Adipocyte (in vitro differentiated cells): ENCODE measurements at regions not wholly inside any gene's neighbourhood (a gene's known extent, or its start where the extent isn't known, plus 50 kb on each side); places are given as distances from the start of the nearest gene placed in this dataset.
A peak's percentile ranks its signal among the peaks of the same experiment; 100 is the strongest.
"Not testable (repeated sequence)": the region's sequence is repeated elsewhere in the genome, so short reads cannot be mapped to it uniquely, and the experiment has no call there.

Experiments used
- DNase-seq: peaks from one replicate; pipeline ENCODE4 v3.0.0-alpha.2; 2015; ENCODE audit warnings: low read depth
- H3K27me3 ChIP-seq: replicated peaks from 2 replicates; pipeline ENCODE4 v1.7.0; 2013; ENCODE audit warnings: mild to moderate bottlenecking, low read length, moderate library complexity; ENCODE audit not compliant: control insufficient read depth, insufficient read depth
- H3K36me3 ChIP-seq: 2 replicates; pipeline ENCODE4 v1.7.0; 2013; ENCODE audit warnings: low read length, mild to moderate bottlenecking, moderate library complexity; ENCODE audit not compliant: control insufficient read depth, insufficient read depth, severe bottlenecking
- H3K4me1 ChIP-seq: 2 replicates; pipeline ENCODE4 v1.7.0; 2013; ENCODE audit warnings: mild to moderate bottlenecking, low read length, moderate library complexity; ENCODE audit not compliant: control insufficient read depth, insufficient read depth
- H3K4me3 ChIP-seq: 2 replicates; pipeline ENCODE4 v1.7.0; 2013; ENCODE audit warnings: mild to moderate bottlenecking, low read length, moderate library complexity
- H3K9ac ChIP-seq: 2 replicates; pipeline ENCODE4 v1.7.0; 2013; ENCODE audit warnings: mild to moderate bottlenecking, low read length, moderate library complexity
- H3K9me3 ChIP-seq: 2 replicates; pipeline ENCODE4 v1.7.0; 2013; ENCODE audit warnings: mild to moderate bottlenecking, low read length, moderate library complexity; ENCODE audit not compliant: control insufficient read depth

DNA sequence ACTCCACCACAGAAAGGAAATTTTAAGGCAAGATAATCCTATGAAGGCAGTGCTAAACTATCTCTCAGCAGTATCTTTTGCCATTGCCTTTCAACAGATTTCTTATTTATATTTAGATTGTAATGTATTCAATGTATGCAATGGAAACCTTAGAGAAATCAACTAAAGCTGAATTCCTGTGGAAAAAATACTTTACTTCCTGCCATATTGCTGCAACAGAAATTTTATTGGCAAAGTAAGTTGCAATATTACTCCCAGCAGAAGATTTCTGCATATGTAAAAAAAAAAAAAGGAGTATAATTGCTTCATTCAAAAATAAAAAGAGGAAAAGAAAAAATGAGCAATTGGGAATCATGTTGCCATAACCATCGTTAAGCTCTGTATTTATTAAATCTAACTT, 454.6 kb upstream of the CD180 start:
- Histone ChIP-seq H3K27me3 (no peaks in the 10 kb centered on the region), H3K4me3 (no peak overlapping the region), H3K36me3 (no peaks in the 10 kb centered on the region), H3K4me1 (peaks cover 30% of the 10 kb centered on the region), H3K9ac (no peak overlapping the region), H3K9me3 (no peaks in the 10 kb centered on the region)
- DNase-seq, result no peak

DNA sequence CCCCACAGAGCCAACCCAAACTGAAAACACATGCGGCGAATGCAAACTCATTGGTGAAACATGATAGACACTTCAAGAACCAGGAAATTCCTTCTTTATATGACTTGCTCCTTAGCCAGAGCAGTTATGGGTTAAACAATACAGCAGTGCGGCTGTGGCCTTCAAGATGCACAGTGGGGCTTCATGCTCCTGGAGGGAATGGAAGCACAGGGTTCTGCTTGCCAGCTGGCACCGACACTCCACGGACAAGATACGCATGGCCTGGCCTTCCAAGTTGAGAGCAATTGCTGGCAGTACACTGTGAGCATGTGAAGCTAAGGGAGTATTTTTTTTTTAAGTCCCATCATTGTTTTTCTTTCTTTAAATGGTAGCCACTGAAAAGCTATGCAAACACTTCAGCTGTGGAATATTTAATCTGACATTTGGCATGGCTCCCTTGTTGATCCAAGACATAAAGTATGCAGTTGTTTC, 451.6 kb upstream of the CD180 start:
- Histone ChIP-seq H3K9me3 (peaks cover 7% of the 10 kb centered on the region), H3K4me3 (peak overlapping the region; percentile 26), H3K27me3 (no peaks in the 10 kb centered on the region), H3K9ac (peak overlapping the region; percentile 3), H3K4me1 (peaks cover 33% of the 10 kb centered on the region), H3K36me3 (no peaks in the 10 kb centered on the region)
- peak; percentile 92 for DNase-seq

DNA sequence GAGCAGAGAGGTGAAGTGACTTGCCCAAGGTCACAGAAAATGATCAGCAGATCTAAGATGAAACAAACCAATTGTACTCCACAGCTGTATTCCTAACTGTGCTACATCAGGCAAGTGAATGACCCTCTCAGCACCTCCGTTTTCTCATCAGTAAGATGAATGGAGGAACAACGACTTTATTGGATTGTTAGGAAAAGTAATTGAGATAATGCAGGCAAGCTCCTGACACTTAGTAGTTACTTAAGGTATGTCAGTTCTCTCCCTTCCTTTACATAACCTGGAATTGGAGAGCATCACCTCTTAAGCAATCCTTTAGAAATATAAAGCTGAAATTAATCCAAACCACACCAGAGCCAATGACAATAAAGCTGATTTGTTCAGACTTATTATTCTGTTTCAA, 451.2 kb upstream of the CD180 start:
- DNase-seq, result no peak
- peaks cover 7% of the 10 kb centered on the region for H3K9me3 ChIP-seq
- H3K36me3 ChIP-seq, result no peaks in the 10 kb centered on the region
- H3K9ac ChIP-seq, result no peak overlapping the region
- no peaks in the 10 kb centered on the region for H3K27me3 ChIP-seq
- H3K4me3 ChIP-seq, result peak overlapping the region; percentile 26
- H3K4me1 ChIP-seq, result peaks cover 37% of the 10 kb centered on the region

DNA sequence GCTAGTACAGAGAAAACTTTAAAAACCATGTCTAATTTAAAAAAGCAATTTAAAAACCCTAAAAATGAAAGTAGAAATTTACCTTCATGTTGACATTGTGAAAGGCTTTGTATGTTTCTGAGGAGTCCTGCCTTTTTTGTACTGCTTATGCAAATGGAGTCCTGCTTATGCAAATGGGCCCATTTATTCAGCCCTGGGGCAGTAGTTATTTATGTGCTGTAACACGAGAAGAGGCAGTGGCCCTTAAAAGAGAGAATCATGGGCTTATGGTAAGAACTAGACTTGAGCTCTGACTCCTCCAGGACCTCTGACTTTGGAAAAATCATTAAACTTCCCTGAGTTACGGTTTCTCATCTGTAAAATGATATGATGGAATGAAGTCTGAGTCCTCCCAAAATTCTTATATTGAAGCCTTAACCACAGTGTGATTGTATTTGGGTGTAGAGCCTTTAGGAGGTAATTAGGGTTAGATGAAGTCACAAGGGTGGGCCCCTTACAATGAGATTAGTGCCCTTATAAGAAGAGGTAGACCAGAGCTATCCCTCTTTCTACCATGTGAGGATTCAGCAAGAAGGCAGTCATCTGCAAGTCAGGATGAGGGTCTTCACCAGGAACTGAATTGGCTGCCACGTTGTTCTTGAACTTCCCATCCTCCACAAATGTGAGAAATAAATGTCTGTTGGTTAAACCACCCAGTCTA, 447.8 kb upstream of the CD180 start:
- H3K4me1 ChIP-seq, result peaks cover 45% of the 10 kb centered on the region

DNA sequence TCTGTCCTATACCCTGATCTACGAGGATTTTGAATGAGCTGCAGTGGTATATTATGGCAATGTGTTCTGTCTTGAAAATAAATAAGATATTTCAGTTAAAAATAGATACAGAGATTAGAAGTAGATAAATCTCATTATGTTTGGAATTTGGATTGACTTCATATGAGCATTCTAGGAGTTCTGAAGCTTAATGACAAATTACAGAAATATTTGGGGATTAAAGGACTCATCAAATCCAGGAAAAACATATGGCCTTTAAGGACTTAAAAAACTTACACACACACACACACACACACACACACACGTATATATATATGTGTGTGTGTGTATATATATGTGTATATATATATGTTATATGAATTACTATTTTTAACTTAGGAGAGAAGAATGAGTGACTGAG, 446.9 kb upstream of the CD180 start:
- no peak overlapping the region for H3K4me3 ChIP-seq
- no peaks in the 10 kb centered on the region for H3K27me3 ChIP-seq
- DNase-seq, result peak; percentile 42
- no peaks in the 10 kb centered on the region for H3K36me3 ChIP-seq
- H3K9ac ChIP-seq, result no peak overlapping the region
- peaks cover 7% of the 10 kb centered on the region for H3K9me3 ChIP-seq
- peaks cover 45% of the 10 kb centered on the region for H3K4me1 ChIP-seq

More for the DNA sequence above, 447.8 kb upstream of the CD180 start:
- no peak for DNase-seq
- no peak overlapping the region for H3K9ac ChIP-seq
- no peaks in the 10 kb centered on the region for H3K36me3 ChIP-seq
- no peak overlapping the region for H3K4me3 ChIP-seq
- H3K9me3 ChIP-seq, result peaks cover 7% of the 10 kb centered on the region
- no peaks in the 10 kb centered on the region for H3K27me3 ChIP-seq

DNA sequence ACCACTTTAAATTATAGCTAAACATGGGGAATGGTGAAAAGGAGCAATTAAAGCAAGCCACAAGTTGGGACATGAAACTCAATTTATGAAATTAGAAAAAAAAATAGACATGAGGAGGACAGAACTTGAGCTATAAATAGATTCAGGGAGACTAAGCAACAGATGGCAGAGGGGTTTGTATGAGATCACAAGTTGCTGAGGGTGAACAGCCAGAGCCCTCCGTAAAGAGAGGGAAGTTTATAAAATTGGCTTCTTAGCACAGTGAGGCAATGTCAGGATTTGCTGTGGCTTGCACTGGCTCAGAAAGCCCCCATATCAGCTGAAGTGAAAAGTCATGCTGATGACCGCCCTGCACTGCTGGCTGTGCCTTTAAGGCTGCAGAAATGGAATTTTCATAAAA, 443.4 kb upstream of the CD180 start:
- Histone ChIP-seq H3K36me3 (no peaks in the 10 kb centered on the region), H3K4me3 (no peak overlapping the region), H3K9ac (peak overlapping the region; percentile 0), H3K4me1 (peaks cover 39% of the 10 kb centered on the region), H3K27me3 (no peaks in the 10 kb centered on the region), H3K9me3 (peaks cover 6% of the 10 kb centered on the region)
- no peak for DNase-seq

DNA sequence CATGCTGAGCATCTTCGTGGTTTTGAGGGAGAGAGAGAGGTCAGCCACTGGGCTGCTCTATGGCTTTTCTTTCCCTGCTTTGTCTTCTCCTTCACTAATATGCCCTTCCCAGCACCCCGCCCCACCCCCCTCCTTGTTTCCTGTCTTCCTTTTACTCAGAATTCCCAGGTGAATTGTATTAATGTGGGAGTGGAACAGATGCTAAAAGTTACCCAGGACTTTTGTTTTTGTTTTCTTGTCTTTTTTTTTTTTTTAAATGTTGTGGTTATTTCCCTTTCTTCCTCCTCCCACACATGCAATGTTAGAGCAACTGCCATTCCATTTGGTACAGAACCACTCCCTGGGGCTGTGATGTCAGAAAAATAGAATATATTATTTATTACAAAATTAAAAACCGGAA, 442.7 kb upstream of the CD180 start:
- peak; percentile 44 for DNase-seq
- no peaks in the 10 kb centered on the region for H3K9me3 ChIP-seq
- H3K4me1 ChIP-seq, result peaks cover 39% of the 10 kb centered on the region
- no peak overlapping the region for H3K4me3 ChIP-seq
- H3K27me3 ChIP-seq, result no peaks in the 10 kb centered on the region
- no peak overlapping the region for H3K9ac ChIP-seq
- no peaks in the 10 kb centered on the region for H3K36me3 ChIP-seq

DNA sequence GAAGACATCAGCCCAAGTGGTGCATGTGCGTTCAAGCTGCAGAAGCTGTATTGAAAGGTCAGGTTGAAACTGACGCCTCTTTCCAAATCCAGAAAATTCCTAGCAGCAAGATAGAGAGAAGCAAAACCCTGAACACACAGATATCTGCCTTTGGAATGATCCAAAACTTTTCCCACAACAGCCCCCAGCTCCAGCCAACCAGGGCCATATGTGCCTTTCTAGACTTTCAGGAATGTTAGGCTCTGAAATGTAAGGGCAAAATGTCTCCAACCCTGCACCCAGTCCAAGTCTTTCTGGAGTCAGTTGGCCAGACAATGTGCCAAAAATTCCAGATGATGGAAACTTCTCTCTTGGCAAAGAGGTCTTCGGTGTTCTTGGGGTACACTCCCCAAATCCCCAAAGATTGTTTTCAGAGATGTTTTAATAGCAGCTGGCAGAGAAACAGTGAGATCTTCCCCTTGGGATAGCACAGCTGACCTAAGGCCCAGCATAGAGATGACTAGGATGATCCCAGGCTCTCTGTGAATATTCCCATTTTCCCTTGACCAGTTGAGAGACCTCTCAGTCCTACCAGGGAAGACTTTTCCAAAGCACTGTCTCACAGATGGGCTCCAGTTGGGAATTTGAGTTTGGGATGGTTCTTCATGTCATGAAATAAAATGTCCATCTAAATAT, 440.4 kb upstream of the CD180 start:
- H3K9me3 ChIP-seq, result no peaks in the 10 kb centered on the region
- DNase-seq, result no peak
- H3K4me1 ChIP-seq, result peaks cover 24% of the 10 kb centered on the region
- H3K27me3 ChIP-seq, result no peaks in the 10 kb centered on the region
- H3K9ac ChIP-seq, result no peak overlapping the region
- H3K4me3 ChIP-seq, result no peak overlapping the region
- no peaks in the 10 kb centered on the region for H3K36me3 ChIP-seq

DNA sequence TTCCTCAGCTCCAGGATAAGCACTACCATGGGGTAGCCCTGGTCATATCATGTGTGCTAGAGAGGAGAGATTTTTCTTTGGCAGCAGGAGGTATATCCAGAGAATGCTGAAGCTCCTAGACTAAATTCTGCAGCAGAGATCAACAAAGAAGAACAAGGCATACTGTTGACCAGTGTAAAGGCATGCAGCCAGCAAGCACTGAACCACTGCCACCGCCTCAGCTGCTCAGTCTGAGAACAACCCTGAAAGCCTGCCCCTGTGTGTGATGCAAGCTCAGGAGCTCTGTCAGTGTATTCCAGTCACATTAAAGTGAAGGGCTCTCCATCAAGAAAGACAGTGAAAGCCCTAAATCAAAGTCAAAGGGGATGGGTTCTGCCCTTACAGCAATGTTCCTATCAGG, 439.5 kb upstream of the CD180 start:
- Histone ChIP-seq H3K4me1 (peaks cover 23% of the 10 kb centered on the region), H3K9ac (no peak overlapping the region), H3K9me3 (no peaks in the 10 kb centered on the region), H3K27me3 (no peaks in the 10 kb centered on the region), H3K36me3 (no peaks in the 10 kb centered on the region), H3K4me3 (no peak overlapping the region)
- DNase-seq, result peak; percentile 47

DNA sequence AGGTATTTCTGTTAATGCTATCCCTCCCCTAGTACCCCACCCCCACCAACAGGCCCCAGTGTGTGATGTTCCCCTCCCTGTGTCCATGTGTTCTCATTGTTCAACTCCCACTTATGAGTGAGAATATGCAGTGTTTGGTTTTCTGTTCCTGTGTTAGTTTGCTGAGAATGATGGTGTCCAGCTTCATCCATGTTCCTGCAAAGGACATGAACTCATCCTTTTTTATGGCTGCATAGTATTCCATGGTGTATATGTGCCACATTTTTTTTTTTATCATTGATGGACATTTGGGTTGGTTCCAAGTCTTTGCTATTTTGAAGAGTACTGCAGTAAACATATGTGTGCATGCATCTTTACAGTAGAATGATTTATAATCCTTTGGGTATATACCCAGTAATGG, 430.5 kb upstream of the CD180 start:
- not testable (repeated sequence) for H3K4me3 ChIP-seq, H3K4me1 ChIP-seq, H3K9me3 ChIP-seq, H3K27me3 ChIP-seq, DNase-seq, H3K9ac ChIP-seq, H3K36me3 ChIP-seq

DNA sequence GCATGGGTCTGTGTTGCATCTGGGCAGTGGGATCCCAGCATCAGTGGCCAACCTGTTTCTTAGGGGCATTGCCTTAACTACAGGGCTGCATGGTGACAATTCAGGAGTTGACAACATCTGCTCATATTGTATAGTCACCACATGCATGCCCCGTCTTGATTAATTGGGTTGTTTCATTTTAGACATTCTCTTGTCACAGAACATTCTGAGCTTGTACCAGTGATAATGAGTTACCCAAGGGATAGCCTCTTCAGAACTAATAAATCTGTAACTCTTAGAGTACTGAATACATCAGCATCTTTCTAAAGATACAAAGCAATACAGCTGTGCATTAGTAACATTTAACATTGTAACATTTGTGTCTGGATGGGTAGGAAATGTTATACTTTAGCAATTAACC, 426.5 kb upstream of the CD180 start:
- H3K27me3 ChIP-seq, result no peaks in the 10 kb centered on the region
- no peak overlapping the region for H3K4me3 ChIP-seq
- no peak overlapping the region for H3K9ac ChIP-seq
- no peak for DNase-seq
- no peaks in the 10 kb centered on the region for H3K9me3 ChIP-seq
- H3K4me1 ChIP-seq, result no peaks in the 10 kb centered on the region
- no peaks in the 10 kb centered on the region for H3K36me3 ChIP-seq
